Activated CD4-positive, alpha-beta memory T cell treated with anti-CD3 and anti-CD28 coated beads, Interleukin-2, amount 10 ng/mL, durations not matched to agents 7 days and 5 days (primary cell): ENCODE measurements at regions not wholly inside any gene's neighbourhood (a gene's known extent, or its start where the extent isn't known, plus 50 kb on each side); places are given as distances from the start of the nearest gene placed in this dataset.
"Not testable (repeated sequence)": the region's sequence is repeated elsewhere in the genome, so short reads cannot be mapped to it uniquely, and the experiment has no call there.

Experiments used
- CTCF ChIA-PET: fragments of 350-600 bp; sonication (Branson Sonifier 250); formaldehyde crosslinking; loops from one replicate; lab custom pipeline; 2021; ENCODE audit warnings: antibody characterized with exemption, inconsistent platforms; lab: Charles Lee
- POLR2A ChIA-PET: fragments of 350-600 bp; sonication (Branson Sonifier 250); formaldehyde crosslinking; loops from one replicate; lab custom pipeline; 2021; ENCODE audit warnings: antibody characterized with exemption; lab: Charles Lee
- DNase-seq: peaks from one replicate; pipeline ENCODE4 v3.0.0-alpha.2; 2020
- H3K27ac Mint-ChIP-seq: one replicate; pipeline ENCODE4 v1.8.0; 2021; ENCODE audit warnings: mild to moderate bottlenecking, mixed read lengths
- H3K27me3 Mint-ChIP-seq: one replicate; pipeline ENCODE4 v1.8.0; 2021; ENCODE audit warnings: mixed read lengths
- H3K36me3 Mint-ChIP-seq: one replicate; pipeline ENCODE4 v1.8.0; 2021; ENCODE audit warnings: low read depth, mixed read lengths
- H3K4me1 Mint-ChIP-seq: one replicate; pipeline ENCODE4 v1.8.0; 2021; ENCODE audit warnings: mixed read lengths
- H3K4me3 Mint-ChIP-seq: one replicate; pipeline ENCODE4 v1.8.0; 2021; ENCODE audit warnings: mild to moderate bottlenecking, mixed read lengths
- H3K9me3 Mint-ChIP-seq: one replicate; pipeline ENCODE4 v1.8.0; 2021; ENCODE audit warnings: mixed read lengths

DNA sequence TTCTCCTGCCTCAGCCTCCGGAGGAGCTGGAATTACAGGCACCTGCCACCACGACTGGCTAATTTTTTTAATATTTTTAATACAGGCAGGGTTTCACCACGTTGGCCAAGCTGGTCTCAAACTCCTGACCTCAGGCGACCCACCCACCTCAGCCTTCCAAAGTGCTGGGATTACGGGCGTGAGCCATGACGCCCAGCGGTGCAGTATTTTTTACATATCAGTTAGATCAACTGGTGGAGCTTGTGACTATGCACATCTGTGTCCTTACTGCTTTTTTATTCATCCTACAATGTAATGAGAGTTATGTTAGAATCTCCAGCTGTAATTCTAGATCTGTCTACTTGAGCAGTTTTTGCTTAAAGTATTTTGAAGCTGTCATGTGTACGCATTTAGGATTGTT lies 2919.5 kb upstream of the OR11H1 start:
- H3K27me3 Mint-ChIP-seq, DNase-seq, H3K36me3 Mint-ChIP-seq, POLR2A ChIA-PET, CTCF ChIA-PET, H3K27ac Mint-ChIP-seq, H3K4me3 Mint-ChIP-seq, H3K4me1 Mint-ChIP-seq: not testable (repeated sequence)
- peaks cover 38% of the 10 kb centered on the region for H3K9me3 Mint-ChIP-seq

DNA sequence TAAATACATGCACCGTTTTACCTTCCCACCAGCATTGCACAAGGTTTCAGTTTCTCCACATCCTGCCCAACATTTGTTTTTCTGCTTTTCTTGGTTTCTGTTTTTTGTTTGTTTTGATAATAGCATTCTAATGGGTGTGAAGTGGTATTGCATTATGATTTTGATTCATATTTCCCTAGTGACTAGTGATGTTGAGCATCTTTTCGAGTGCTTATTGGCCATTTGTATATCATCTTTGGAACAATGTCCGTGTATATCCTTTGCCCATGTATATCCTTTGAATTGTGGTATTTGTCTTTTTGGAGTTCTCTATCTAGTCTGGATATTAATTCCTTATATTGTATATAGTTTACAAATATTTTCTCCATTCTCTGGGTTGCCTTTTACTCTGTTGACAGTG lies 2914.8 kb upstream of the OR11H1 start:
- ChIA-PET POLR2A (no interaction called here), CTCF (no interaction called here)
- Mint-ChIP-seq H3K27ac (no peak overlapping the region), H3K4me1 (no peaks in the 10 kb centered on the region), H3K4me3 (no peak overlapping the region), H3K9me3 (peaks cover 41% of the 10 kb centered on the region), H3K27me3 (no peaks in the 10 kb centered on the region), H3K36me3 (no peaks in the 10 kb centered on the region)
- no peak for DNase-seq

DNA sequence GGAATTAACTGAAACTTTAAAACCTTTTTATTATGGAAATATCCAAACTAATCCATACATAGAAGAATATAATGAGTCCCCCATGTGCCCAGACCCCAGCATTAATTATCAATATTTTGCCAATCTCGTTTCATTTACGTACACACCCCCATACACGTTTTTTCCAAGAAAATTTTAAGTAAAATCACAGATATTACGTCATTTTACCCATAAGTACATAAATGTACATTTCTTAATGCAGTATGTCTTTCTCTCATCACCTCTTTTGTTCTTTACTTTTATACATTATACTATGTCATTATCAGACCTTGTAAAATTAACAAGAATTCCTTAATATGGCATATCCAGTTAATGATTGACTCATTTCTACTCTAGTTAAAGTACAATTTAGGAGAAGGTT lies 2914.1 kb upstream of the OR11H1 start:
- peaks cover 41% of the 10 kb centered on the region for H3K9me3 Mint-ChIP-seq
- POLR2A ChIA-PET, H3K4me1 Mint-ChIP-seq, CTCF ChIA-PET, H3K4me3 Mint-ChIP-seq, H3K36me3 Mint-ChIP-seq, H3K27ac Mint-ChIP-seq, DNase-seq, H3K27me3 Mint-ChIP-seq: not testable (repeated sequence)

DNA sequence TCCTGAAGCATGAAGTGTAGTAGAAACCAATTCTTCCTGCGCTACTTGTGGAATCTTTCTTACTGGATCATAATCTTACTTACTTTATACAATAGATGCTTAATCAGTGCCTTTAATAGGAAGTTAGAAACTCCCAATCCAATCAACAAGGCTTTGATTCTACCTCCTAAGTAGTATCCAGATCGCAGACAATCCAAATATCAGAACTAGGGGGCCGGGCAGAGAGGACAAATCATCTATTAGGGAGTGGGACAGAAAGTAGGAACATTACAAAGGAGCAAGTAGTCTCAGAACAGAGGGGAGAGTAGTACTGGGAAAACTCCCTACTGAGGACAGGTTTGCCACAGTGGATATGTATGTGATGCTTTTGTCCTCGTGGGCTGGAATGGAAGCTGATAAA lies 2901.1 kb upstream of the OR11H1 start:
- H3K4me3 Mint-ChIP-seq, H3K27ac Mint-ChIP-seq, H3K36me3 Mint-ChIP-seq, POLR2A ChIA-PET, DNase-seq, CTCF ChIA-PET, H3K27me3 Mint-ChIP-seq, H3K4me1 Mint-ChIP-seq: not testable (repeated sequence)
- peaks cover 33% of the 10 kb centered on the region for H3K9me3 Mint-ChIP-seq

GRCh38 chr22:12629815-12630214 lies 2898.2 kb upstream of the OR11H1 start:
- CTCF ChIA-PET, POLR2A ChIA-PET, H3K4me1 Mint-ChIP-seq, H3K36me3 Mint-ChIP-seq, H3K27me3 Mint-ChIP-seq, H3K27ac Mint-ChIP-seq, H3K4me3 Mint-ChIP-seq, DNase-seq: not testable (repeated sequence)
- peaks cover 38% of the 10 kb centered on the region for H3K9me3 Mint-ChIP-seq

- POLR2A ChIA-PET, H3K27ac Mint-ChIP-seq, H3K36me3 Mint-ChIP-seq, H3K4me1 Mint-ChIP-seq, H3K4me3 Mint-ChIP-seq, DNase-seq, H3K27me3 Mint-ChIP-seq, CTCF ChIA-PET: not testable (repeated sequence)
- H3K9me3 Mint-ChIP-seq = peaks cover 47% of the 10 kb centered on the region
Measured at GRCh38 chr22:12630965-12631364, 2897.0 kb upstream of the OR11H1 start.

DNA sequence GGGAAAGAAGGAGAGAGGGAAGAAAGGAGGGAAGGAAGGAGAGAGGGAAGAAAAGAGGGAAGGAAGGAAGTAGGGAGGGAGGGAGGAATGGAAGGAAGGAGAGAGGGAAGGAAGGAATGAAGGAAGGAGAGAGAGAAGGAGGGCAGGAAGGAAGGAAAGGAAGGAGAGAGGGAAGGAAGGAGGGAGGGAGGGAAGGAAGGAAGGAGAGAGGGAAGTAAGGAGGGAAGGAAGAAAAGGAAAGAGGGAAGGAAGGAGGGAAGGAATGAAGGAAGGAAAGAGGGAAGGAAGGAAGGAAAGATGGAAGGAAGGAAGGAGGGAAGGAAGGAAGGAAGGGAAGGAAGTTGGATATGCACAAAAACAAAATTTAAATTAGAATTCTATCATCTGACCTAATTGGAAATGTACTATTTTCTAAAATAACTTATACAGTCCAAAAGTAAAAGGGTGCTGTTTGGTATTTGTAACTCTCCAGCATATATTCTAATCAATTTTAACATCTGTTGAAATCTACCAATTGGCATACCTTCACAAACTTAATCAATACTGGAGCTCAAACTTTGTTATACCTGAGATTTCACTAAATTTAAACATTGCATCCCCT lies 2890.3 kb upstream of the OR11H1 start:
- H3K4me3 Mint-ChIP-seq, POLR2A ChIA-PET, H3K36me3 Mint-ChIP-seq, H3K27me3 Mint-ChIP-seq, CTCF ChIA-PET, DNase-seq, H3K27ac Mint-ChIP-seq, H3K4me1 Mint-ChIP-seq: not testable (repeated sequence)
- H3K9me3 Mint-ChIP-seq = peaks cover 54% of the 10 kb centered on the region

DNA sequence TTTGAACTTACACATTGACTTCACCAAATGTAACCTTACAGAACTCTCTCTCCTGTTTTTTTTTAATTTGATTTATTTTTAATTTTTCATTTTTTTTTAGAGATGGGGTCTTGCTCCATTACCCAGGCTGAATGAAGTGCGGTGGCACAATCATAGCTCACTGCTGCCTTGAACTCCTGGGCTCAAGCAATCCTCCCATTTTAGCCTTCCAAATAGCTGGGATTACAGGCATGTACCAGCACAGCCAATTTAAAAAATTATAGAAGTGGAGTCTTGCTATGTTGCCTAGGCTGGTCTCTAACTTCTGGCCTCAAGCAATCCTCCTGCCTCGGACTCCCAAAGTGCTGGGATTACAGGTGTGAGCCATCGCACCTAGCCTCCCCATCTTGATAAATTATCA lies 2889.7 kb upstream of the OR11H1 start:
- H3K4me1 Mint-ChIP-seq, H3K4me3 Mint-ChIP-seq, H3K27me3 Mint-ChIP-seq, CTCF ChIA-PET, DNase-seq, H3K36me3 Mint-ChIP-seq, POLR2A ChIA-PET, H3K27ac Mint-ChIP-seq: not testable (repeated sequence)
- H3K9me3 Mint-ChIP-seq = peaks cover 52% of the 10 kb centered on the region
